PC-9 (cell line): ENCODE measurements at regions not wholly inside any gene's neighbourhood (a gene's known extent, or its start where the extent isn't known, plus 50 kb on each side); places are given as distances from the start of the nearest gene placed in this dataset.

Source experiments
- CTCF ChIP-seq: fragments of 200-600 bp; sonication (generic); conservative IDR thresholded peaks from 2 replicates; pipeline ENCODE4 v1.6.1; 2017; ENCODE audit warnings: mixed run types, antibody characterized with exemption, mild to moderate bottlenecking, moderate library complexity
- EZH2 ChIP-seq: fragments of 200-600 bp; sonication (generic); IDR thresholded peaks from 2 replicates; pipeline ENCODE4 v1.8.0; 2017; ENCODE audit warnings: antibody characterized with exemption, low read depth

GRCh38 chr13:40490086-40490758 lies 176.2 kb downstream of the FOXO1 start:
- no peak for TF ChIP-seq CTCF
- TF ChIP-seq EZH2, result no peak
